Limb (tissue), 2 donors: ENCODE measurements at regions not wholly inside any gene's neighbourhood (a gene's known extent, or its start where the extent isn't known, plus 50 kb on each side); places are given as distances from the start of the nearest gene placed in this dataset.
A peak's percentile ranks its signal among the peaks of the same experiment; 100 is the strongest.
"Not testable (repeated sequence)": the region's sequence is repeated elsewhere in the genome, so short reads cannot be mapped to it uniquely, and the experiment has no call there.

Experiments used
- DNase-seq, 2 donors: peaks; one replicate each; pipeline ENCODE4 v3.0.0-alpha.2; 2016; ENCODE audit errors: extremely low spot score in 2 of 2

DNA sequence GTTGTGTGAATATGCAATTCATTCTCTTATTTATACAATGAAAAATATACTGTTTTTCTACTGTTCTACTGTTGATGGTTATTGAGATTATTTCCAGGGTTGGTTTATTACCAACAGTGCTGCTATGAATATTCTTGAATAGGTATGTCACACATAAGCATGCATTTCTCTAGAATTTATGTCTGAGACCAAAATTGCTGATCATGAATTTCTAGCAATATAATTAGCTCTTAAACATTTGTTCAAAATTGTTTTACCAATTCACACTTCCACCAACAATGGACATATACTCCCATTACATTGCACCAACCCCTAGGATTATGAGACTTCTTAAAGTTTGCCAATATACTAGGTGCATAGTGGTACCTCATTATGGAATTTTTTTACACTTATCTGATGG, 164.1 kb upstream of the KCNQ5 start:
- DNase-seq = no peak

- DNase-seq = no peak
Measured at GRCh38 chr6:72458521-72458920, 163.3 kb upstream of the KCNQ5 start.

DNA sequence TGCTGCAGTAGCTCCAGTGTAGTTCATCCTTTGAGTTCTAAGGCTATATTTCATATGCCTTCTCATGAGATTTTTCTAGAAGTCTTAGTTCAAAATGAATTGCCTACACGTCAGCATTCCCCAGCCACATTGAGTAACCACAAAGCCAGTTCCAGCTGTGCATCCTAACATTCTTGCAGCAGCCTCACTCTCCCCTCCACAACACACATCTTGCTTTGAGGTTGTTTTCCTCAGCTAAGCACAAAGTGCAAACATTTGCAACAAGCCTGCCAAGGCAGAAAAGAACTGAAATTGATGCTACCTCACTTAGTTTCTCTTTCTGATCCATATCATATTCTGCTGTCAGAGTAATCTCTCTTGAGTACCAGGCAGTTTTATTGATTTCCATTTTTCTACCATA, 160.7 kb upstream of the KCNQ5 start:
- no peak for DNase-seq

DNA sequence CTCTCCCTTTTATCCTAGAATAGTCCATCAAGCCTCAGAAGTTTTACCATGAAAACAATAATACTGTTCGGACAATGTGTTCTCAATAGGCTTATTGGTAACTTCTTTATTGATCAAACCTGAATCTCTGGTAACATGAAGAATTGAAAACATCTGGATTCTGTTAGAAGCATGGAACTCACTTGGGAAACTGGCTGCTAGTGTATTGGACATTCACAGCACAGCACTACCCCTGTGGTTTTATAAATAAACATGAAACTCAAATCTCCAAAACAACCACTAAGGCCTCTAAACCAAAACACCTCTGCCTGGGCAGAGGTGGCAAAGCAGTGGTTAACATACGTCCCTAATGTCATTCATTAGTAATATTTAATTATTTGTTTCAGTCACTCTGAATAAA, 157.6 kb upstream of the KCNQ5 start:
- no peak for DNase-seq

GRCh38 chr6:72464791-72465691, 156.8 kb upstream of the KCNQ5 start:
- DNase-seq = no peak

DNA sequence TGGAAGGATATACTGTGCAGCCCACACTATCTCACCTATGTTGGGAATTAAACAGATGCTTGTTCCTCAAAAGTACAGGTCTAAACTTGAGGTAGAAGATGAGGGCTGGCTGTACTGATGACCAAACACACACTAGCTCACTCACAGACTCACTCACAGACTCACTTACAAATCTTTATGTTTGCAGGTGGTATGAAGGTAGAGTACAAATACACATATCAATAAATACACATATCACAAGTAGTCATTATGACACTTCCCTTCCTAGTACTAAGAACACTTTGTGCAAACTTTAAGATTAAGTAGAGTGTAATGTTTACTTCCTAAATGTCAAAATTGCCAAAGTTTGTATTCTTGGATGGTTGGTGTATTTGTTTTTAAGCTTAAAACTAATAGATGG, 155.4 kb upstream of the KCNQ5 start:
- DNase-seq = no peak

- no peak for DNase-seq
Measured at GRCh38 chr6:72466971-72467566, 154.8 kb upstream of the KCNQ5 start.

- DNase-seq = not testable (repeated sequence)
Measured at GRCh38 chr6:72469406-72469983, 152.4 kb upstream of the KCNQ5 start.

GRCh38 chr6:72476051-72476450, 145.8 kb upstream of the KCNQ5 start:
- DNase-seq = no peak

- no peak for DNase-seq
Measured at GRCh38 chr6:72476646-72477045, 145.2 kb upstream of the KCNQ5 start.

GRCh38 chr6:72495441-72495840, 126.4 kb upstream of the KCNQ5 start:
- DNase-seq = no peak

DNA sequence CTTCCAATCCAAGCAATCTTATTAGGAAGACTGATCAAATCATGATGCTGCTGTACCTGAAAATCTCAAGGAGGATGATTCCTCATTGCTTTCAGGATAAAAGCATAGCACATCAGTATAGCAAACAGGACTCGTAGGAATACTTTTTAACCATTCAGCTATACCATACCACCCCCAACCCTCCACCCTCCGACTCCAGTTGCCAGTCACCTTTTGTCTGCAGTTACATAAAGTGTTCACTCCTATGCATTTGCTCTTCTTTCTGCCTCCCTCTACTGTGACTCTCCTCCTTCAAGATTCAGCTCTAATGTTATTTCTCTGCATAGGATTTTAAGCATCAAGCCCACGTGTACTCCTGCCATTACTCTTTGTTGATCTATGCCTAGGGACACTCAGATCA, 124.7 kb upstream of the KCNQ5 start:
- DNase-seq = no peak

DNA sequence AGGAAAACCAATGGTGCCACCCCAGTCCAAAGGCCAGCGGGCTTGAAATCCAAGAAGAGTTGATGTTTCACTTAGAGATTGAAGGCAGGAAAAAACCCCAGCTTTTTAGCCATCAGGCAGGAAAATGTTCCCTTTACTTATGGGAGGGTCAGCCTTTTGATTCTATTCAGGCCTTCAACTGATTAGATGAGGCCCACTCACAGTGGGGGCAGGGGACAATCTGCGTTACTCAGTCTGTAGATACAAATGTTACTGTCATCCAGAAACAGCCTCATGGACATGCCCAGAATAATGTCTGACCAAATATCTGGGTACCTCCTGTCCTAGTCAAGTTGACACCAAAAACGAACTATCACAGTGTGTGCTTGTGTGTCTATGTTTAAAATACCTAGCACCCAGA, 121.2 kb upstream of the KCNQ5 start:
- DNase-seq = no peak

DNA sequence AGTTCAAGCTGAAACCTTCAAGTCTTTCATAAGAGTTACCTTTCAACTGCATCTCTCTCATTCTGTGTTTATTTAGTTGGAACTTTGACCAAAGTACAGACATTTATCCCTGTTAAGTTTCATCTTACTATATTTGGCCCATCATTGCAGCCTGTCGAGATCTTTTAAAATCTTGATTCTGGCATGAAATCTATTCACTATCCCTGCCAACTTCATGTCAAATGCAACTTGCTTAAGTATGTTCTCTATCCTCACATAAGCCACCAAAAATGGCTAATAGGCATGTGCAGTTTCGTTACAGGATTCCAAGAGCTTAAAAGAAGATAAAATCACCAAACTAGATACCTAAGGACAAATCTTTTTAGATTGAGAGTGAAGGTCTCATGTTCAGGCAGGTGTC, 117.5 kb upstream of the KCNQ5 start:
- no peak for DNase-seq

- no peak for DNase-seq
Measured at GRCh38 chr6:72505446-72505845, 116.4 kb upstream of the KCNQ5 start.

GRCh38 chr6:72519871-72520270, 102.0 kb upstream of the KCNQ5 start:
- DNase-seq = no peak

DNA sequence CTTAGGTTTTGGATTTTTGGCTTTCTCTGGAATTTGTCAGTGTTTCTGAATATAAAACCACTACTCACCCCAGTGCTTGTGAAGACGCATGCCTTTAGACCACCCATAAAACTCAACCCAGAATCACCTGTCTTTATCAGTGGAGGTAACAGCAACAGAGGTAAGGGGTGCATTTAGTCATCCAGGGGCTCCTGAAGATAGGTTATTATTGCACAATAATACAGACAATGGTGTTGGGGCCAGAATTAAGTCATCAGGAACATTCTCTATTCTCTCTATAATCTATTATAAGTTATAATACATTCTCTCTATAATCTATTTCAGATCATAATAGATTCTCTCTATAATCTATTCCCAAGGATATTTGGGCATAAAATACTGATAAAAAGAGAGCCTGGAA, 100.2 kb upstream of the KCNQ5 start:
- no peak for DNase-seq

- no peak for DNase-seq
Measured at GRCh38 chr6:72522735-72523141, 99.1 kb upstream of the KCNQ5 start.

- DNase-seq = no peak
Measured at GRCh38 chr6:72524011-72524645, 97.7 kb upstream of the KCNQ5 start.

DNA sequence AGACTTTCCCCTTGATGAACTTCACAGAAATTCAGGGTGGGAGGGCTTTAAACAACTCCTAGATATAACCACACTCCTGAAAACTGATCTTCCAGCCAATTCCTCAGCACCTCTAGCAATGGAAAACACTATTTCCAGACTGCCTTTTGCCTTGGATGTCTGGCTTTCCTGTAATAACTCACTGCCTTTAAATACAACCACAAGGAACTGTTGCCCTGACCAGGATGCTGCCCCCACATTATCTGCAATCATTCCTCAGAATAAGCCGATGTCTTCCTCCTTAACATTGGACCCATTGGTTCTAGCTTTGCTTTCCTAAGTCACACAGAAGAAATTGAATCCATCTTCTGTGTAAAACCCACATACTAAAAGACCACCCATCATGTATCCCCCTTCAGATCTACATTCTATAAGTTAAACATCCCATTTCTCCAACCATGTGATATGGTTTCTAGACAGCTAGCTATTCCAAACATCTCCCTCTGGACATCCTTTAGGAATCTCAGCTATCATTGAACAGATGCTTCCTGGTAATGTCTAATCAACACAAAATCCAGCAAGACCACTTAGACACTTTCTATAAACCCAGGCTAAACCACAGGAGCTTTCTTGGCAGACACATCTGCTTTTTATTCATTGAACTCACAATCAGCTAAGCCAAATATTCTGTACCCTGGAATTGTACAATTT, 95.9 kb upstream of the KCNQ5 start:
- DNase-seq = peak in 1 of 2 donors; percentile 6

DNA sequence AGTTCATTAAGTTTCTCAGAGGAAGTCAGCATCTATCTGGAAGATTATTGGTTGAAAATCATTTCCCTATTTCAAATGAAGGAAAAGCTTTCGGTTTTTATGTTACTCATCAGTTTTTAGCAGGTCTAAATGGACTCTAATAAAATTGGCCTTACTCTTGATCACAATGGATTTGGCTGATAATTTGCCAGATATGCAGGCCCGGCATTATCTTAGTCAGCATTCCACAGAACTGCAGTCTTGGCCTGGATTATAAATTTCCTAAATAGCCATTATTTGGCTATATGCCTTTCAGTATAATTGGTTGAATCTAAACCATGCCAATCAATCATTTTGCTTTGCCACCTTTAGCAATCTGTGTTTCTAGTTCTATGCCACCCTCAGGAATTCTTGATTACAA, 91.7 kb upstream of the KCNQ5 start:
- no peak for DNase-seq

GRCh38 chr6:72530750-72531149, 91.1 kb upstream of the KCNQ5 start:
- DNase-seq = no peak
